ENCODE measurements at regions not wholly inside any gene's neighbourhood (a gene's known extent, or its start where the extent isn't known, plus 50 kb on each side); places are given as distances from the start of the nearest gene placed in this dataset.

DNA sequence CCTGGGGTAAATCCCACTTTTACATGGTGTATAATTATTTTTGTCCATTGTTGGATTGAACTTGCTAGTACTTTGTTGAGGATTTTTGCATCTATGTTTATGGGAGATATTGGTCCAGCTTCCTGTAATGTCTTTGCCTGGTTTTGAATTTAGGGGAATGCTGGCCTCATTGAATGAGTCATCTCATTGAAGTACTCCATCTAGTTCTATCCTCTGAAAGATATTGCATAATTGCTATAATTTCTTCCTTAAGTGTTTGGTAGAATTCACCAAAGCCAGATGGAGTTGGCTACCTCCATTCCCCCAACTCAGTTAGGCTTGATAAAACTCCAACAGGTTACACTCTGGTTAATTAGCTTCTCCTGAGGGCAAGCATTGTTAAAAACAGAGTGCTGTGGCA lies 237.4 kb upstream of the TGFBR2 start:
- no peak for DNase-seq

DNA sequence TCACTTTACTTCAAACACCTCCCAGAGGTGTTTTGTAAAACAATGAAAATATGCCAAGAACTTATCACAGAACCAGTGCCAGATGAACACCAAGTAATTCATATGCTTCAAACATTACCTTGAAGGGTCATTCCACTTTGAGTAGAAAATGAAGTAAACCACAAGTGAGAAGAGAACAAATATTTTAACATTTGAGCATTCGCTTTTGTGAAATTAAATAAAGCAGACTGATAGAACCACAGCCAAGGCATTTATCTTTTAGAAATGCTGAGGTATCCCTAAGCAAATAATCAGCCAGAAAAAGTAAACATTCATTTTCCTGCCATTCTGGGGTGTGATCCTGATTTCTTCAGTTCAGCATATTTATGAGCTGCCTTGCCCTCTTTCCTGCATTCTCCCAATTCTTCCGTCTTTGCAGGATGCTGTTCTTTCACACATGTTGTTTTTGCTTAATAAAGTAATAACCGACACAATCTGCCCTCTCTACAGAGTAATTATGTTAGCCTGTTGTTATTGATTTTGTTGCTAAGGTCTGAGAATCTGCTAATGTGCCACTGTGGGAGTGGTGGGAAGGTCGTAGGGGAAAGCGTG lies 235.6 kb upstream of the TGFBR2 start:
- no peak for DNase-seq

DNA sequence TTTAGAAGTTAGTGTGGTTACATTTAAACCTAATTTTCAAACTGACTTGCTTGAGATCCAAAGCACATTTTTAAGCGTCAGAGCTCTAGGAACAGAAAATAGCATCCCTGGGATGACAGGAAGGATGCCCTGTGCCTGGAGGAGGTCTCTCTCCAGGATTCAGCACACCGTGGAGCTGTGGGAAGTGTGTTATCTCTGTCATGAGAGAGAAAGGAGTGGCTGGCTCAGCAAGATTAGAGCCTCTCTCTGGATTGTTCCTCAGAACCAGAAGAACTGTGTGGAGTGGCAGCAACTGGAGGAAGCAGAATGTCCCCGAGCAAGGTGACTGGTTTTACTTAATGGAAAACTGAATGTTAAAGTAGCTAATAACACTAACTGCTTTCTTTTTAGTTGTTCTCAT lies 233.6 kb upstream of the TGFBR2 start:
- DNase-seq = no peak

DNA sequence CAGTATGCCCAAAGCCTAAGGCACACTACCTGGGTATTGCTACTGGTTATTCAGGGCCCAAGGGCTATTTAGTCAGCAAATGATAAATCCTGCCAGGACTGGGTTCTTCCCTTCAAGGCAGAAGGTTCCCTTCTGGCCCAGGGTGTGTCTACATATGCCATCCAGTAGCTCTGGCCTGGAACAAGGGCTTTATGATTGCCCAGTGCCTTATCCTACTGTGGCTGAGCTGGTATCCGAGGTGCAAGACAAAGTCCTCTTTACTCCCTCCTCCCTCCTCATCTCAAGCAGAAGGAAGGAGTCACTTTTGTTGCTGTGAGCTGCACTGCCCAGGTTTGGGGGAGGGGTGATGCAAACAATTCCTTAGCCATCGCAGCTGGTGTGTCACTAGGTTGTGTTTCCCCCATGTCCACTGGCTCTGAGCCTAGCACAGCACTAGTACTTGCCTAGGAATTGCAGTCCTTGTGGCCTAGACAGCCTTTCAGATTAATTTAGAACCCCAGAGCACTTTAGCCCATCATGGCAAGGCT lies 221.8 kb upstream of the TGFBR2 start:
- no peak for DNase-seq

DNA sequence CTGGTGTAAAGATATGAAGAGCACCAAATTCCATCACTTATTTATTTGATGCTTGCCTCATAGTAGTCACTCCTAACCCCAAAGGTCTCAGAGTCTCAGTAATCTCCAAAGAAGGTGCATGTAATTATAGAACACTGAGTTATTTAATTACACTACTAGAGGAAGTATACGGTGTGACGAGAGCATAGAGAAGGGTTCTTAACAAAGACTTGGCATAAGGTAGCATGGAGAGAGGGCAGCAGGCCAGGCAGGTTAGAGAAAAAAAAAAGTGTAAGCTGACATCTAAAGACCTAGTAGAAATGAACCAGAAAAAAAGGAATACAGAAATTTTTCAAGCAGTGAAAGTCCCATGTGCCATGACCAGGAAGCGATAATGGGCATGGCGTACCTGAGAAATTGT lies 213.3 kb upstream of the TGFBR2 start:
- DNase-seq = no peak

DNA sequence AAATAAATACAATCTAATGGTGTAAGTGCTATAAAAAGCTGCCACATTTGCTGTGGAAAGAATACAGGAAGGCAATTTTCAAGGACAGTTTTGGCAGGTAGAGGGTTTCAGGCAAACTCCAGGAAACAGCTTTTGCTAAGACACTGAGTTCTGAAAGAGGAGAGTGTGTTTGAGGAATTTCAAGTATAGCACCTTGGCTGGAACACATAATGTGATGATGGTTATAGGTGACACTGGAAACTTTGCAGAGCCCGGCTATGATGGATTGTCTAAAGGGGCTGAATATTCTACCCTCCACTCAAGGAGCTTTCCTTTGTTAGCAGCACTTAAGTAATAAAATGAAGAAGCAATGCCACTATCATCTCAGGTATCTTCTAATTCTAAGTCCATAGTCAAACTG lies 209.4 kb upstream of the TGFBR2 start:
- no peak for DNase-seq

DNA sequence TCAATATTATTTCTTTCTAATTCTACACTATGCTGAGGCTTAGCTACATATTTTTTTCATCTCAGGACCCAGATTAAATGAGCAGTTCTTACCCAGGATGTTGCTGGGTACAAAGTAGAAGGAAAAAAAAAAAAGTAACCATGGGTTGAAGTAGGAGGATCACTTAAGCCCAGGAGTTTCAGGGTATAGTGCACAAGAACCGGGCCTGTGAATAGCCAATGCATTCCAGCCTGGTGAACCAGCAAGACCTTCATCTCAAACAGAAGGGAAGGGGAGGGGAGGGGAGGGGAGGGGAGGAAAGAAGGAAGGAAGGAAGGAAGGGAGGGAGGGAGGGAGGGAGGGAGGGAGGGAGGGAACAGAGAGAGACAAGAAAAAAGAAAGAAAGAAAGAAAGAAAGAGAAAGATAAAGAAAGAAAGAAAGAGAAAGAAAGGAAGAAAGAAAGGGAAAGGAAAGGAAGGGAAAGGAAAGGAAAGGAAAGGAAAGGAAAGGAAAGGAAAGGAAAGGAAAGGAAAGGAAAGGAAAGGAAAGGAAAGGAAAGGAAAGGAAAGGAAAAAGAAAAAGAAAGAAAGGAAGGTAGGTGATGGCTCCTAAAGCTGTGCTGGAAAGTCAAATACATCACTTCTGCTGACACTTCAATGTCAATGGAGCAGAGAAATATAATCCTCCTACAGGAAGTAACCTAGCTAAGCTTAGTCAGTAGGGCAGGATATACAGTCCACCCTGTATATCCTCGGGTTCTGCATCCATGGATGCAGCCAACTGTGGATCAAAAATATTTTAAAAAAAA lies 206.8 kb upstream of the TGFBR2 start:
- DNase-seq = no peak

DNA sequence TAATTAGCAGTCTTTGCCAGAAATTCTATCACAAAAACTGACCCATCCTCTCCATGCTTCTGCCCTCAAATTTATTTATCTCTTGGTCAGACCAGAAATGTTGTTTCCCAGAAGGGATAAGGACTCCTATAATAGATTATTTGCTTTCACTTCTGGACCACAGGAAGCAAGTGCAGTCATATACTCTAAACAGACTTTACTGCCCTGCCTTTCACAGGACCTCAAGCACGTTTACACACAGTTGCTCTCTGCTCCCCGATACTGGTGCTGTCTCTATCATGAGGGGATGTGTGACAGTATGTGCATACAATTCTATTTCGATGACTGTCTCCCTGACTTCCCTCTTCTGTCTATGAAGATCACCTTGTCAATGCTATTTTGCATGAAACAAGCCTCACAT lies 205.5 kb upstream of the TGFBR2 start:
- no peak for DNase-seq

DNA sequence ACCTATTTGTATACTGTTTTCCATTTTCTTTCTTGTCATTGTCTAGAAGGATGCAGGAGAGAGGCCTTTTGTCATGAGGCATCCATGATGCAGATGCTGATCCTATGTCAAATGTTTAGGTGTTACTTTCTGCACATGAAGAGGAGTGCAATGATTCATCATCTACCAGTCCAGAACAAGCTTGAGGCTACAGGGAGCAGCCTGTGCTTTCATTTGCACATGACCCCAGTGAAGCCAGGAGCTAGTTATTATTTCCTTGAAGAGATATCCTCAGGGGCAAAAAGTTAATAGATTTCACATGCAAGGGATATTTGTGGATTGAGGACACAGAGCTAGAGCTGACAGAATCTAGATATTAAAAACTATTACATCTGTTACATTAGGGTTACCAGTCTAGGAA lies 204.4 kb upstream of the TGFBR2 start:
- DNase-seq = no peak

DNA sequence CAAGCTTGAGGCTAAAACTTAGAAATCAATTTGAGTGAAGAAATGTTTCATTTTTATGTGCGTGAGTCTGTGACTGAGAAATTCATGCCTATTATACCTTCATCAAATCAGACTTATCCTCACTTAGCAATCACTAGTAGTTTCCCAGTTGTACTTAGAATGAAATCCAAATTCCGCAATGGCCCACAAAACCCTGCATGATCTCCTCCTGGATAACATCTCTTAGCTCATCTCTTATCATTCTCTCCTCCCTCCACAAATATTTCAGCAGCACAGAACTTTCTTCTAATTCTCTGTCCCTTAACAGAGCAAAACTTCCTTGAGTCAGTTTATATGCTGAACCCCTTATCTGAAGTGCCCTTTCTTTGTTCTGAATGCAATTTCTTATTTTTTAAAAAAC lies 198.8 kb upstream of the TGFBR2 start:
- DNase-seq = no peak

DNA sequence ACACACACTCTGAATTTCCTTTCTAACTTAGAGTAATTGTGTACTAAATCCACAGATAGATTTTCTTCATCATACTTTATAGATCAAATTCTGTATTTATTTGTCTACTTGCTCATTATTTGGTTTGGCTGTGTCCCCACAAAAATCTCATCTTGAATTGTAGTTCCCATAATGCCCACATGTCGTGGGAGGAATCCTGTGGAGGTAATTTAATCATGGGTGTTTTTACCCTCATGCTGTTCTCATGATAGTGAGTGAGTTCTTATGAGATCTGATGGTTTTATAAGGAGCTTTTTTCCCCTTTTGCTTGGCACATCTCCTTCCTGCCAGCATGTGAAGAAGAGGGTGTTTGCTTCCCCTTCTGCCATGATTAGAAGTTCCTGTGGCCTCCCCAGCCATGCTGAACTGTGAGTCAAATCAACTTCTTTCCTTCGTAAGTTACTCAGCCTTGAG lies 198.3 kb upstream of the TGFBR2 start:
- DNase-seq = no peak

DNA sequence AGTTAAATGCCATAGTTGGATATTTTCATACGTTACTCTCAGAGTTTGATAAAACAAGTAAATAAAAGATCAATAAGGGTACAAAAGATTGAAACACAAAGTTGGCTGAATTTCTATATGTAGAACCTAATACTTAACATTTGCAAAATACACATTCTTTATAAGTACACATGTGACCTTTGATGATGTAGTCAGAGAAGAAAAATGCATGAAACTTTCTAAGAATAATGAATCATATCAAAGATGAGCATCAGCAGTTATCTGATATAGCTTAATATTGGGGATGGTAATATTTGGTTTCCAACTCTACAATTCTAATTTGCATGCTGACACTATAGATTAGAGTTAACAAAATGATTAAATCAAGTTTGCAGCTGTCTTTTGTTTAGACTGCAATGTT lies 188.0 kb upstream of the TGFBR2 start:
- DNase-seq = no peak

DNA sequence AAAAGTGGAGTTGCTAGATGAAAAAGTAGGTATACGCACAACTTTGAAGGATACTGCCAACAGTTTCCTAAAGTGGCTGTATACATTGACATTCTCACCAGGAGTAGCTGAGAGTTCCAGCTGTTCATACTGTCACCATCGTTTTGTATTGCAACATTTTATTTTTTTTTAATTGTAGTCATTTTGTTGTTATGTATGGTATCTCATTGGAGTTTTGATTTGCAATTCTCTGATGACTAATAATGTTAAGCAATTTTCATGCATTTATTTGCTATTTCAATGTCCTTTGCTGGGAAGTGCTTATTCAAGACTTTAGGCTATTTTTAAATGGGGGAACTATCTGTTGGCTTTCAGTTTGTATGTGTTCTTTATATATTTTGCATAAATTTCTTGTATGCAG lies 185.1 kb upstream of the TGFBR2 start:
- DNase-seq = no peak

DNA sequence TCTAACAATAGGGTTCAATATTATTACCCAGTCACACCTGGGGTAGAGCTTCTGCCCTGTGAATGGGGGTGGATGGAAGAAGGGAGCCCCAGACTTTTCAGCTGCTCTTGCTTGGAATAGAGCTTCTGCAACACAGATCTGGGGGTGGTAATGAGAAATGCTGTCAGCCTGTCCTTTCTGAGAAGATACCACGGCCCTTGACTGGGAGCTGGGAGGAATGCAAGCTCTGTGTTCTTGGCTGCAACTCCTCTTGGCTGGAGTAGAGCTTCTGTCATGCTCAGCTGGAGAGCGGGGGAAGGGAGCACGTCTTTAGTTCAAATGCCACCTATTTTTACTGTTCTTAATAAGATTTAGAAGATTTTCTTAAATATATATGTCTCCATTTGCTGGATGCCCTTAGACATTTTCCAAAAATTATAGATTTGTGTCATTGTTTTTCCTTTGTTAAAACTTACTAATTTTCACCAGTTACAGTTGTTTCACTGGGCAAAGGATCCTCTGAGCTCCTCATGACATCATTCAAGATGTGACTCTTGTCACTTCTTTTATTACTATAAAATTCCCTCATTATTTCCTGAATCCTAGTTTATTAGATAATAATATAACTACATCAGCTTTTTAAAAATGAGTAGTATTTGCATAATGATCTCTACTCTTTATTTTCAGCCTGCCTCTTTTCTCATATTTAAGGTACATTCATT lies 180.0 kb upstream of the TGFBR2 start:
- no peak for DNase-seq

DNA sequence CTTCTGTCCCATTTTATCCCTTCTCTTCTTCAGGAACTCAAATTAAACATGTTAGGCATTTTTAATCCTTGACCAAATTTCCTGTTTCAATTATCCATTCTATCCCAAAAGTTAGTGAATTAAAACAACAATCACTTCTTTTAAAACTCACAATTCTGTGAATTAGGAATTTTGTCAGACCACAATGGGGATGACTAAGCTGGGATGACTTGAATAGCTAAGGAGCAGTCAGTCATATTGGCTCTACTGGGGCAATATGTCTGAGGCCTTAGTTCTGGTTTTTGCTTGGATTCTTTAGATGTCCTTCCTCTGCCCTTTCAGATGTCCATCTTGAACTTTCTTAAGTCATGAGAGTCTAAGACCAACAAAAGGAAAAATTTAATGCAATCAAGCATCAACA lies 178.2 kb upstream of the TGFBR2 start:
- no peak for DNase-seq

DNA sequence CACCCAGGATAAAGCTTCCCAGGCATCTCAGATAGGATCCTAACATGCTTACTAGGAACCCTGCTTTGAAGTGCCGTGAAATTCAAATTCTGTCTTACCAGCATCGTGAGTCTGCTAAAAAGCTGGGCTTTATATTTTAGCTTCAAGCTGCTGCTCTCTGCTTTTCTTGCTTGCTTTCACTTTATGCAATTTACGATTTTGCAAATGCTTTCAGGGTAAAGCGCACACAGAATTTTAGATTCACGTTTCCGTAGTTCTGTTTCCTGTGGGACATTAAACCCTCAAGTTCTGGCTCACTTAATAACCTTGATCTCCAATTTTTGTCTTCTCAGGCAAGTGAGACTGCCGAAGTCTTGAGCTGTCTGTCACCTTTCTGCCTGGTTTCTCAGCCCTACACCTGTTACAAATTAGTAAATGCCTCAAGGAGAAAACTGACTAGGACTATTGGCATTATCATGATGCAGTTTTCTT lies 170.5 kb upstream of the TGFBR2 start:
- no peak for DNase-seq

DNA sequence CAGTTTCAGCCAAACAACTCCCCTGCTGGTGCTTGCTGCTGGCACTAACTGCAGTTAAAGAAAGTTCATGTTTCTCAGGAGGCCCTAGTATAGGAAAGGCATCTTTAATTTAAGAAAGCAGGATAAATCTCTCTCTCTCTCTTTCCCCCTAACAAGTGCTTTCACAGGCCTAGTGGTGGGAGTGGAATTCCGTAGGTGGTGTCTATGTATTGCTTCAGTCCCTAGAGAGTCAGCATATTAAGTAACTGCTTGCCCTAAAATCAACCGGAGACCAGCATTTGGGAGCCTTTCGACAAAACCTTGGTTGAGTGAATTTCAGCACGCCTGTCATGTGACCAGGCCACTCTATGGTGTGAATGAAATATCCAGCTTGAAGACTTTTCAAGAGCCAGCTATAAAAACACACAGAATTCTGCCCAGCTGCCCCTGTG lies 169.2 kb upstream of the TGFBR2 start:
- no peak for DNase-seq

DNA sequence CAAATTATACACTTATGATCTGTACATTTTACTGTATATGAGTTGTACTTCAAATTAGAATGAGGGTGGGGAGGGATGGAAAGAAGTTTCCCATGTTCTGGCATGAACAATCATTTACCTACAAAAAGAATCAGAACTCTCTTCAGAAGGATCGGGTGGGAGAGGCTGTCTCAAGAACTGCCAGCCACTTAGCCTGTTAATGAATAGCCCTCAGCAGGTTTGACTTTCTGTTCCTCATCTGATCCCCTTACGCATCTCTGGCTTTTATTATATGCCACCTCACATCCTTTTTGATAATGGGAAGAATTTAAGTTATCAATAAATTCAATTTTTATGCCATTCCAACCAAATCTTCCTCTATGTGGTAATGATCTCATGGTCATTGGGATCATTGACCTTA lies 168.3 kb upstream of the TGFBR2 start:
- DNase-seq = no peak

DNA sequence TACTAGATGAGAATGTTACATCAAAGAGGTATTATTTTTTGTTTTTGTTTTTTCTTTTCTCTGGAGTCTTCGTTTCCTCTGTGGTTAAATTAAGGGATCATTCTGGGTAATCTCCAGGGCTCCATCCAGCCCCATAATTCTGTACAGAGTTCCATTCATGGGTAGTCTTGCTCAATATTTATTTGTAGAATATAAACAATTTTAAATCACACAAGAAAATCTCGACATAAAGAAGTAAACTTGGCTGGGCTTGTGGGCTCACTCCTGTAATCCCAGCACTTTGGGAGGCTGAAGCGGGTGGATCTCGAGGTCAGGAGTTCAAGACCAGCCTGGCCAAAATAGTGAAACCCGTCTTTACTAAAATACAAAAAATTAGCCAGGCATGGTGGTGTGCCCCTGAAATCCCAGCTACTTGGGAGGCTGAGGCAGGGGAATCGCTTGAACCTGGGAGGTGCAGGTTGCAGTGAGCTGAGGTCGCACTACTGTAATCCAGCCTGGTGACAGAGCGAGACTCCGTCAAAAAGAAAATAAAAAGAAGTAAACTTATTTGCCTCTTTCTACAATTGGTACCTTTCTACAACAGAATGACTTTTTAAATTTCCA lies 166.8 kb upstream of the TGFBR2 start:
- DNase-seq = no peak

DNA sequence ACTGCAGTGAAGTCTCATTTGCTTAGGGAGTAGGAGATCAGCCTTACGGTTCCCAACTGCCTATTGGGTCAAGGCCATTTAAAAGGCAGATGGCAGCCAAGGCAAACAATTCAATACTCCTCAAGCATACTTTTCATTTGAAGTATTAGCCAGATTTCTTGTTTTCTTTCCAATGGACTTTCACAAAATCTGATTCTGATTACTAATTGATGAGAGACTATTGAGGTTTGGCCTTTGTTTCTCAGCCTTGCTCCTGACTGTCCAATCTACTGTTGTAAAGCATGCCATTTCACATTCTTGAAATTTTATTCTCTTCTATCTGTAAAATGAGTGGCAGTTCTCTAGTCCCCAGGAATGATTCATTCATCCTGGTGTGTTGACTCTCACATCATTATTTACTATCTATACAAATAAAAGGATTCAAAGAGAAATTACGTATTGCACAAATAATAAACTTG lies 166.2 kb upstream of the TGFBR2 start:
- DNase-seq = no peak

DNA sequence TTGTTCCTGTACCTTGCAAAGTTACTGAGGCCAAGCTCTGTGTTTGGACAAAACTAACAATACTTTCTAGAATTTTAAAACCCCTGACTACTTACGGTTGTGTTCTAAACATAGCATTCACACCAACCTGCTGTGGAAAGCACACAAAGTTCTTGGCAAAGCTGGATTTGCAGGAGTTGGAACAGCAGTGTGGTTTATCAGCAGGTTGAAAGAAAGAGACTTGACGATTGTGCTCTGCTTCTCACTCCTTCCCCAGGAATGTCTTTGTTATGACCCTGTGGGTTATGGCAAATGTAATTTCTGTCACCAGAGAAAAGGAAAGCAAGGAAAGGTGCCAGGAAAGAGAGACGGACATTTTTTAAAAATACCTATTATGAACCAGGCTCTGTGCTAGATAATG lies 165.5 kb upstream of the TGFBR2 start:
- DNase-seq = no peak

DNA sequence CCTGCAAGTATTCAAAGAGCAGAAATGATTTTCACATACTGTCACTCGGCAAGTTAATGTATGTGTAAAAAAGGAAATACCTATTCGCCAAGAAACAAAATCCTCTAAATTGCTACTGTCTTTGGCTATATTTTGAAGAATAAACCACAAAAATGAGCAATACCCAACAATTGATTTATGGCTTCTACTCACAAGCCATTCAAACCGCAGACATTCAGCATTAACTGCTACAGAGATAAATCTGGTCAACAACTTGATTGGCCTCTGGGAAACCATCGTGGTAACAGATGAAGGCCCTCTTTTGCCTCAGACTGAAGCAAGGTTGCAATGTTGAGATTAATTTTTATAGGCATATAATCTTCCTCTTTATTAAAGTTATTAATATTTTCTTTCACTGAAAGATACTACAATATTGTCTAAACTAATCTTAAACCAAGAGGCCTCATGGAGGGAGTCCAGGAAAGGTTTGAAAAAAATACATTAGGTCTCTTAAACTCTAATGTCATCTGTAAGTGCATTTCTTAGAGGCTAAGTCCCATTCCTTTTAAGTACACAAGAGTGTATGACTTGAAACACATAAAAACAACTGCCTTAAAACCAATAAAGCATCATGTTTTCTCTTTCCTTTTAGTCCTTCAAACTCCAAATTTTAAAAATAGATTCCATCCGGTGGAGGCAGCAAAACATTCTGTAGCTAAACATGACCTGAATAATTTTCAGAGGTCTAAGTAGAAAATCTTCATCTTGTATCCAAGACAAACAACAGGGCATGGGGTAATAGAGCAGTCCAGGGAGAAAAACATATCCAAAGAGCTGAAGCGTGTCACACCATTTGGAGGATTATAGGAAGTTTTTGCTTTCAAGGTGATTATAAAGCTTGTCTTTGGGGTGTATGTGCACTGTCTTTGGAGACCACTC lies 162.4 kb upstream of the TGFBR2 start:
- no peak for DNase-seq

Data from occipital lobe (tissue), 1 donor.